Small intestine (tissue), 7 donors: ENCODE measurements at regions not wholly inside any gene's neighbourhood (a gene's known extent, or its start where the extent isn't known, plus 50 kb on each side); places are given as distances from the start of the nearest gene placed in this dataset.

Experiments used
- DNase-seq, 2 donors: peaks; one replicate each; pipeline versions ENCODE4 v3.0.0 to v3.0.0-alpha.2; 2013
- FAIRE-seq: peaks from 2 replicates; lab custom pipeline; 2012; peaks lifted over from hg19 to GRCh38; lab: Jason Lieb, UNC
- H3K27ac ChIP-seq, 3 donors: one replicate each; pipeline ENCODE4 v1.5.1; 2013; ENCODE audit warnings: low read length in 2 of 3, mild to moderate bottlenecking in 2 of 3, control low read depth in 1 of 3, inconsistent platforms in 1 of 3, low read depth in 1 of 3, moderate library complexity in 1 of 3
- H3K27me3 ChIP-seq, 3 donors: one replicate each; pipeline ENCODE4 v1.6.1; 2013; ENCODE audit warnings: low read length in 3 of 3, inconsistent platforms in 1 of 3; ENCODE audit not compliant: control insufficient read depth in 3 of 3, insufficient read depth in 3 of 3
- H3K36me3 ChIP-seq, 3 donors: one replicate each; pipeline ENCODE4 v1.6.1; 2013; ENCODE audit warnings: low read length in 3 of 3, inconsistent platforms in 1 of 3, low read depth in 1 of 3, mild to moderate bottlenecking in 1 of 3, moderate library complexity in 1 of 3; ENCODE audit not compliant: control insufficient read depth in 3 of 3, insufficient read depth in 2 of 3
- H3K4me1 ChIP-seq, 3 donors: one replicate each; pipeline ENCODE4 v1.6.1; 2013; ENCODE audit warnings: low read length in 2 of 3, inconsistent platforms in 1 of 3, low read depth in 1 of 3, mild to moderate bottlenecking in 1 of 3, moderate library complexity in 1 of 3; ENCODE audit not compliant: control insufficient read depth in 3 of 3, insufficient read depth in 2 of 3
- H3K4me3 ChIP-seq, 3 donors: one replicate each; pipeline ENCODE4 v1.5.1; 2013; ENCODE audit warnings: low read length in 3 of 3, control low read depth in 1 of 3, inconsistent platforms in 1 of 3, low read depth in 1 of 3, mild to moderate bottlenecking in 1 of 3, moderate library complexity in 1 of 3
- H3K9me3 ChIP-seq, 2 donors: one replicate each; pipeline ENCODE4 v1.6.1; 2013; ENCODE audit warnings: low read depth in 1 of 2, low read length in 1 of 2; ENCODE audit not compliant: control insufficient read depth in 2 of 2, insufficient read depth in 1 of 2
- WGBS, 3 donors: extraction: QIAGEN DNeasy Blood & Tissue Kit; methylation state at CpG; one replicate each; pipeline ENCODE4 v1.1.7; 2013; 5-methylcytosine and 5-hydroxymethylcytosine counted together
- donor health status: healthy with polysubstance abuse.
- donor health status: control.
- donor health status: control.
- donor health status: Bipolar disorder and iron deficiency.
- donor health status: healthy.

DNA sequence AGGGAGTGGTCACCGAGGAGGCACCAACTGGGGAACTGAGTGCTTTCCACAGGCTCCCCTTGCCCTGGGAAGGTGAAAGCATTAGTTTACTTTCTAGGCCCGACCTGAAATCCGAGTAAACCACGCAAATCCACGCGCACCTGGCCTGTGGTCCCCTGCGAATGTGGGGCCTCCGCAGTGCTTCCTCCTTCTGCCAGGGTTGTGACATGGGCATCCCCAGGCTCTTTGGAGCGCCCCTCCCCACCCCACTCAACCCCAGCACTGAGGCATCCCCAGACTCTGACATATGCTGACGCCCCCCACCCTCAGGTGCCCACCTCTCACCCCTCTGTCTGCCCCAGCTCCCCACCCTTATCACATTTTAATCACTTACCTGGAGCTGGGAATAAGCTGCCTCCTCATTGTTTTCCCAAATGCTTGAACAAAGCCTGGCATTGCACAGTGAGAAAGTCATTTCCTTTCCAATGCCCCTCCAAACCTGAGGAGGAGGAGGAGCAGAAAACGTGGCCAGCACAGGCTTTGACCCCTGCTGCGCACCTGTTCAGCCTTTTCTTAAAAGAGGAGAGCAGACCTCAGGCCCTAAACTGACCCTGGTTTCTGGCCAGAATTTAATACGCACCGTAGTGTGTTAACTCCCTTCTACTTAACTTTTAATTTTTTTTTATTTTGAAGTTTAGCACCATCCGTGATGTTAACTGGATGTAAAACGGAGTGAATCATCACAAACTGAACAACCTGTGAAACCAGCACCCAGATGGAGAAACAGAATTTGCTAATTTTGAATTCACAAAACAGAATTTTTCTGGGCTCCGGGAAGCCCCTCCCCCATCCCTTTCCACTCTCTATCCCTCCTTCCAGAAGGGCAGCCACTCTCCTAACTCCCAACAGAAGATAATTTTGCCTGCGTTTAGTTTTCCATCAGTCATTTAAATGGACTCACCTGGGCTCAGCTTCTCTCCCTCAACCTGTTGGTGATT lies 129.4 kb downstream of the WDR11 start:
- 68 to 80% (median 78%) methylated on average over 18 of the region's 18 CpGs for WGBS, 3 donors
- DNase-seq, result no peak
- no peaks in the 10 kb centered on the region for H3K27me3 ChIP-seq
- H3K27ac ChIP-seq, result peak overlapping the region in 1 of 3 donors; percentile 77
- H3K4me1 ChIP-seq, result peaks cover 0 to 57% (median 3%) of the 10 kb centered on the region in 3 donors
- FAIRE-seq, result no peak
- H3K36me3 ChIP-seq, result no peaks in the 10 kb centered on the region
- H3K9me3 ChIP-seq, result peaks cover 0 to 10% of the 10 kb centered on the region in 2 donors
- no peak overlapping the region for H3K4me3 ChIP-seq

DNA sequence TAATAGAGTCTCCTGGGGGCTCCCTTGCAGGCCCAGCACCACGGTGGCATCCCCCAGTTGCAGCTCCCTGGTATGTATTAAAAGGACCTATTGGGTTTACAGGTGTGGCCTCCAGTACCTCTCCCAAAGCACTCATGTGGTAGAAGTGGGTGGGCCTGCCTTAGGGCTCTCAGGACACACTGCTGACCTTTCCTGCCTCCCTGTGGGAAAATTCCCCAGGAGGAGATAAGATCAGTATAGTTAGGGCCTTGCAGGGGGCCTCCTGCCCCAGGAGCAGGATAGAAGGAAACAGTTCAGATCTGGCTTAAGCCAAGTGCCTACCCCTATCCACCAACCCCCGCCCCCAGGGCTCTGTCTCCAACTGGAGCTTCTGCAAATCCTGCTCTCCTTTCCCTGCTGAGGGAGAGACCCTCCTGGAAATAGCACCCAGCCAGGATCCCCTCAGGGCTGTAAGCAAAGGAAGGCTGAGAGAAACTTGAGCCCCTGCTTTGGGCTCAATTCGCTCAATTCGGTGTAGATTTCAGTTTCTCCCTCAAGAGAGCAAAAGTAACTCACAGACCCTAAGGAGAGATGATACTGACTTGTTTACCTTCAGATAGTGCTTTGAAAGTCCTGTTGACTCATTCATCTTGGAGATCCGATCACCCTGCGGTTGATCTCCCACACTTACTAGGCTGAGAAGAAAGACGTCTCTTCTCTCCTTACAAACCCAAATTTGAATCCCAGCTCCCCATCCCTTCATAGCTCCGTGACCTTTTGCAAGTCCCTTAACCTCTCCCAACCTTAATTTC lies 130.6 kb downstream of the WDR11 start:
- Histone ChIP-seq H3K4me3 (no peak overlapping the region), H3K27me3 (no peaks in the 10 kb centered on the region), H3K9me3 (peaks cover 0 to 10% of the 10 kb centered on the region in 2 donors), H3K4me1 (peaks cover 0 to 57% (median 3%) of the 10 kb centered on the region in 3 donors), H3K27ac (no peak overlapping the region), H3K36me3 (no peaks in the 10 kb centered on the region)
- WGBS, 3 donors, result 78 to 88% (median 82%) methylated on average over 8 of the region's 8 CpGs
- DNase-seq (no peak), FAIRE-seq (no peak)

DNA sequence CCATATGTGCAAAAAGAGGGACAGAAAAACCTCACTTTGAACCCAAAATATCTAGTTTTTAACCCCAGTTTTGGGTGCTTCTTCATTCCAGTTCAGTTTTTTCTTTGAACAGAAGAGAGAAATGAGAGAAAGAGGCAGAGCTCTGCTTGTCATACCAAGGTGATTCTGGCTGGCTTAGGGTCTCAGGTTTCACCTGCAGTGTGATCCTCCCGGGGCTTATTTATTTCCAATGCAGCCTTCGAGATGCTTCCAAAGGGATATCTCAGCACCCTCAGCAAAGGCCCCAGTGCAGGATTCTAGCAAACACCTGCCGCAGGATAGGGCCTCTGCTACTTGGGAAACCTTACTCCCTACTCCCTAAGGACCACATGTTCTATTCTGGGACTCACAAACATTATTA lies 131.3 kb downstream of the WDR11 start:
- Histone ChIP-seq H3K36me3 (no peaks in the 10 kb centered on the region), H3K4me3 (no peak overlapping the region), H3K27ac (no peak overlapping the region), H3K27me3 (no peaks in the 10 kb centered on the region), H3K9me3 (peaks cover 0 to 10% of the 10 kb centered on the region in 2 donors), H3K4me1 (peaks cover 0 to 55% (median 3%) of the 10 kb centered on the region in 3 donors)
- whole genome bisulfite sequencing, 3 donors, result 69 to 89% (median 80%) methylated on average over 3 of the region's 3 CpGs
- DNase-seq, result no peak
- FAIRE-seq, result no peak

DNA sequence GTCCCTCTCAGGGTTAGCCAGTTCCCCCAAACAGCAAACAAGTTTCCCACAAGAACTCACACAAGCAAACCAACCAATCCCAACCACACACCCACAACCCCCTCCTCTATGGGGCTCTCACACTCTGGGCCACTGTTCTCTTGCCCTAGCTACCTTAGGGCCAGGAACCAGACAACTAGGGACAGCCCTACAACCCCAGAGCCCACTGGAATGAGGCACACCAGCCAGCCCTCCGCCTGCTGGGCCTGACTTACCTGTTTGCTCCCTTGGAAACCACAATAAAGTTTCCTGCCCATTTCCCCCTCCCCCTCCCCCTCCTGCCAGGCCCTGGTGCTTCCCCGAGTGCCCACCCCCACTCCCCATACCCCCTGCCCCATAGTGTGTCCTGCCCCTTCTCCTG lies 132.6 kb downstream of the WDR11 start:
- WGBS, 3 donors, result 75 to 78% (median 78%) methylated on average over 2 of the region's 2 CpGs
- no peak for FAIRE-seq
- Histone ChIP-seq H3K36me3 (no peaks in the 10 kb centered on the region), H3K27me3 (no peaks in the 10 kb centered on the region), H3K9me3 (peaks cover 0 to 17% of the 10 kb centered on the region in 2 donors), H3K4me1 (peaks cover 0 to 43% (median 3%) of the 10 kb centered on the region in 3 donors), H3K27ac (no peak overlapping the region), H3K4me3 (no peak overlapping the region)
- DNase-seq, result no peak

DNA sequence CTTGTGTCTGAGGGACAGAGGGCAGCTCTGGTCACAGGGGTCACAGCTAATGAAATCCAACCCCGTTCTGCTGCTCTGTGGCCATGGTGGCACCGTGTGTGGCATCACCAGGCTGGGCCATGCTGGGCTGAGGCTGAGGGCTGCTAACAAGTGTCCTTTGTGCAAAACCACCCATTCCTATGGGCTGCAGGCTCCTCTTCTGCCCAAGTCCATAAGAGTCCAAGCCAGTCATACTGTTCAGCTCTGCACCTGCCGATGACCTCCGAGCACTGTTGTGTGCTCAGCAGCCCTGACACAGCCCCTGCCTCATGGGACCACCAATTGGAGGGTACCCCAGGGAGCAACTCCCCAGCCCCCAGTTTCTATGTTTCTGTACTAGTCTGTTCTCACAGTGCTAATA lies 133.1 kb downstream of the WDR11 start:
- no peak overlapping the region for H3K4me3 ChIP-seq
- H3K27me3 ChIP-seq, result no peaks in the 10 kb centered on the region
- no peak overlapping the region for H3K27ac ChIP-seq
- peaks cover 0 to 22% of the 10 kb centered on the region in 2 donors for H3K9me3 ChIP-seq
- FAIRE-seq (no peak), DNase-seq (no peak)
- no peaks in the 10 kb centered on the region for H3K36me3 ChIP-seq
- H3K4me1 ChIP-seq, result peaks cover 0 to 38% (median 3%) of the 10 kb centered on the region in 3 donors
- 72 to 89% (median 87%) methylated on average over 4 of the region's 4 CpGs for WGBS, 3 donors

DNA sequence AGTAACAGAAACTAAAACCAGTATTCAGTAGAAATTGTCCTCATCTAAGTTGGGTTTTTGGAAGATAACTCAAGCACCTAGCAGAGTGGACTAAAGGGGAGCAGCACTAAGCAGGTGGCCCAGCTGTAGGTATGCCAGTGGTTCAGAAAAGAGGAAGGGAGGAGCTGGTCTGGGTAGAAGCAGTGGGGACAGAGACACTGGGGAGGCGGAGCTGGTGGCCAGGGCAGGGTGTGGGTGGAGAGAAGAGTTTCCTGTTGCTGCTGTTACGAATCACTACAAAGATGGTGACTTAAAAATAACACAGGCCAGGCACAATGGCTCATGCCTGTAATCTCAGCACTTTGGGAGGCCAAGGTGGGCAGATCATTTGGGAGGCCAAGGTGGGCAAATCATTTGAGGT lies 136.2 kb downstream of the WDR11 start:
- no peak for FAIRE-seq
- peaks cover 0 to 10% (median 0%) of the 10 kb centered on the region in 3 donors for H3K4me1 ChIP-seq
- H3K9me3 ChIP-seq, result peaks cover 0 to 42% of the 10 kb centered on the region in 2 donors
- H3K36me3 ChIP-seq, result no peaks in the 10 kb centered on the region
- H3K27ac ChIP-seq, result no peak overlapping the region
- 62 to 87% (median 66%) methylated on average over 2 of the region's 2 CpGs for WGBS, 3 donors
- H3K27me3 ChIP-seq, result no peaks in the 10 kb centered on the region
- H3K4me3 ChIP-seq, result no peak overlapping the region
- DNase-seq, result no peak

DNA sequence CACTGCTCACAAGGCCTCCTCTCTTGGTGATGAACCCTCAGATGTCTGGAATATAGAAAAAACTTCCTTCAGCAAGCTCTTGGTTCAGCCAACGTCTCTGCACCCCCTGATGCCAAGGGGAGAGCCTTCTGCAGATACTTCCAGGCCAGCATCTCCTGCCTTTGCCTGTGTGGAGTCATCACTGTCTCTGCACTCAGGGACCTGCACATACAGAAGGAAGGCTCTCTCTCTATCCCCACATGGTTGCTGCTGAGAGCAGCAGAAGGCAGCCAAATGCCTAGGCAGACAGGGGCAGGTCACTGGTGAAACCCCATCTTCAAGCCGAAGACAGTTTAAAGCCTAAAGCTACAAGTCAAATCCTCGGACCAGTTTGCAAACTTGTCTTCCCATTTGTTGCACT lies 137.6 kb downstream of the WDR11 start:
- Histone ChIP-seq H3K36me3 (no peaks in the 10 kb centered on the region), H3K4me3 (no peak overlapping the region), H3K27ac (no peak overlapping the region), H3K9me3 (peaks cover 0 to 42% of the 10 kb centered on the region in 2 donors), H3K27me3 (no peaks in the 10 kb centered on the region), H3K4me1 (peaks cover 0 to under 1% (median 0%) of the 10 kb centered on the region in 3 donors)
- WGBS, 3 donors, result 82 to 88% (median 84%) methylated on average over 3 of the region's 3 CpGs
- no peak for FAIRE-seq
- no peak for DNase-seq

DNA sequence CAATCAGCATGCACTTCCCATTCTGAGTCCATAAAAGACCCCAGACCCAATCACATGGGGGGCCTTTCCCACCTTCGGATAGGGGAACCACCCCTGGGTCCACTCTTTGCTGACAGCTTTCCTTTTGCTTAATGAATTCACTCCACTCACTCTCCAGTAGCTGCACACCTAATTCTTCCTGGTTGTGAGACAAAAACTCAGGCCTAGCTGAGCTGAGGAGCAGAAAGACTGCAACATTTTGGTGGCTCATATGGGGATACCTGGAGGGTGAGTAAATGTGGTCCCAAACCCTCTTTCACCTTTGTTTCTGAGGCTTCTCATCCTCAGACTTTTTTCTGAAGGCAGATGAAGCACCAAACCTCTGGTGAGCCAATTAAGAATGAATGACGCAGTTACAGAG lies 138.1 kb downstream of the WDR11 start:
- no peak for DNase-seq
- Histone ChIP-seq H3K9me3 (peaks cover 0 to 43% of the 10 kb centered on the region in 2 donors), H3K4me1 (no peaks in the 10 kb centered on the region), H3K4me3 (no peak overlapping the region), H3K27ac (no peak overlapping the region), H3K36me3 (no peaks in the 10 kb centered on the region), H3K27me3 (no peaks in the 10 kb centered on the region)
- 86 to 98% (median 94%) methylated on average over 2 of the region's 2 CpGs for WGBS, 3 donors
- FAIRE-seq, result no peak
